ENCODE measurements at regions not wholly inside any gene's neighbourhood (a gene's known extent, or its start where the extent isn't known, plus 50 kb on each side); places are given as distances from the start of the nearest gene placed in this dataset.
A peak's percentile ranks its signal among the peaks of the same experiment; 100 is the strongest.
"Not testable (repeated sequence)": the region's sequence is repeated elsewhere in the genome, so short reads cannot be mapped to it uniquely, and the experiment has no call there.

DNA sequence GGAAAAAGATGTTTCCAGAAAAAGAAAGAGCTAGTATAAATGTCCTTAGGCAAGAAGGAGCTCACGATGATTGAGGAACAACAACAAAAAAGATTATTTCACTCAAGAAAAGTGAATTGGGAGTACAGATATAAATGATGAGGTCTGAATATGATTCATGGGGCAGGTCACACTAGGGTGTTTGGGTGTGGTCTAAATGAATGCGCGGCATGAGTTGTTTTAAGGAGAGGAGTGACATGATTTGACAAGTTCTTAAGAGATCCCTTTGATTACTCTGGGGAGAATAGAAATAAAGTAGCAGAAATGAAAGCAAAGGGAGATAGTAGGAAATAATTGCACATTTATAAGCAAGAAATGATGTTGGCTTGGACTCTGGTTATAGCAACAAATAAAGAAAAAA is 59.3 kb downstream of the NUTM2D start:
- DNase-seq = not testable (repeated sequence)

DNA sequence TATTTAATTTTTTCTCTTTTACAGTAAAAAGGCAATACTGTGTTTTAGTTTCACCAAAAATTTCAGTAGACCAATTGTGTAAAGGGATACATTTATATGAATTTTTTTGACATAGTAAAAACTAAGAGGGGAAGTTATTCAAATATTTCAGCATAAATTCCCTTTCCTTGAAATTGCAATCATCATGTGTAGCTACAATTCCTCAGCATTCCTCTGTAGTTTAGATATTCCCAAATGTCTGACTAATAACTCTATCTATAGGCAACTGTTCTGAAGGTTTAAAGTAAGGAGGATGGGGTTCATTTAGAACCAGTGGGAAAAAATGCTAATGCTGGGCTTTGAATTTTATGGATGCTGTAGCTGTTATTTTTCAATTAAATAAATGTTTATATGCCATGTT is 65.1 kb downstream of the NUTM2D start:
- DNase-seq = not testable (repeated sequence)

DNA sequence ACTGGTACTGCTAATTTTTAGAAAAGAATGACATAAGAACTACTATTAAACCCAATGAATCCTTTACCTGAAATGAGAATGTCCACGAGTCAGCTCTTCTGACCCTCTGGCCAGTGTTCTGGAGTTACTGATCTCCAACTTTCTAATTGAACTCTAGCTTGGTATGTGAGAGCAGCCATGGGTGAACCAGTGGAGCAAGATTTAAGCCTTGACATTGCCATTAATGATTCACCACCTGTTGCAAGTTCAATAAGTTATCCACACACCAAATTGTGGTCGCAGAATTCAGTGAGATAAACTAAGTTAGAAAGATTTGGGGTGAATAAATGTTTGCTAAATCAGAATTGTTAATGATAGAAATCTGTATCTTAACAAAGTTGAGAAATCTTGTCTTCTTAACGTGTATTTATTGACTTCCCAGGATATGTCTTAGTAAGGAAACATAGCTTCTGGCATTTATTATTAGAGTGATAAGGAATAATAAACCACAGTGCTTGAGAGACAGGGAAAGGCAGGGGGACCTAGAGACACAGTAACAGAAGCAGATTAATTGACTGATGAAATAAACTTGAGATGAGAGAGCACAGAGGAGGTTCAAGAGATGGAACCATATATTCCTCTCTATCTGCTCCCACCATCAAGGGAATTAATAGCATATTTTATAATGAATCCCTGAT is 67.3 kb downstream of the NUTM2D start:
- not testable (repeated sequence) for DNase-seq

DNA sequence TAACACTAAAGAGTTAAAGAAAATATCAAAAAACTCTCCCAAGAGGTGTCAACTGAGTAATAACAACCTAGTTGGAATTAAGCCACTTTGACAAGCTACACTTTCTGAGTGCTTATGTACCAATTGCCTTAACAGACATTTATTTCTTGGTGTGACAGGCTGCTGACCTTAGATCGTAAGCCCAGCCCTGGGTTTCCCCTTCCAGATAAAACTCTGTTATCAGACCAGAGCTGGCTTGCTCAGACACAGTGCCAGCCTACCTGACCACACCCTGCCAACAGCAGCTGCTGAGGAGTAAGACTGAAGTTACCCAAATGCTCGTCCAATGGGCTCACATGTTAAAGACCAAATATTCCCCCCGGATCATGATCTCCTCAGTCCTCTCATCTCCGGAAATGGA is 70.9 kb upstream of the MINPP1 start:
- DNase-seq = not testable (repeated sequence)

DNA sequence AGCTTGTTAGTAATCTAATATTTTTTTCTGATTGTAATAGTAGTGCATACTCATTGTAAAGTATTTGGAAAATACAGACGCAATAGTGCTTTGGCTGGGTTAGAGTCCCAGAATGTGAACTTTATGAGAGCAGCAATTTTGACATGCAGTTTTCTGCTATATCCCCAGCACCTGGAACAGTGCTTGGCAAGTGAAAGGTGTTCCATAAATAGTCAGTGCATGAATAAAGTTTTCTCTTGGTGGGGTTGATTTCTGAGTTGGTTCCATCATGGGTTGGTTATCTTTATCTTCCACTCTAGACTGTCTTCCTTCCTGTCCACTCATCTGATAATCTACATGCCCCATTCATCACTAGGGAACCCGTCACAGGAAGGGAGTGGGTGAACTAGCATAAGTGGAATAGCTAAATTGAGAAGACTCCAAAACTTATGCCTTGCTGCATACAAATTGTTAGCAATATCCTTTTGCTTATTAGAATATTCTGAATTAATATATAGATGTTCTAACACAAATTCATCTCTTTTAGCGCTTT is 69.3 kb upstream of the MINPP1 start:
- not testable (repeated sequence) for DNase-seq

DNA sequence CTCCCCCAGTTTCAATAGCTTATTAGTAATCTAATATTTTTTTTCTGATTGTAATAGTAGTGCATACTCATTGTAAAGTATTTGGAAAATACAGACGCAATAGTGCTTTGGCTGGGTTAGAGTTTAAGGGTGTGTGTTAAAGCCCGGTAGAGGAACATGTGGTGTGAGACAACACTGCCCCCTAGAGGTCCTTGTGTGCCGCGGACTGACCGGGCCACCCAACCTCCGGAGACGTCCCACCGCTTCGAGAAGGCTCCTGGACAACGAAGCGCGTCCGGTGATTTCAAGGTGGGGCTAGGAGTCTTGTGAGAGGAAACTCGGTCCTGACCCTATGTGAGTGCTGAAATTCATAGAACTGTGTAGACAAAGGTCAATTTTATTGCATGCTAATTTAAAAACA is 68.6 kb upstream of the MINPP1 start:
- DNase-seq = peak in 1 of 5 experiments; percentile 0

DNA sequence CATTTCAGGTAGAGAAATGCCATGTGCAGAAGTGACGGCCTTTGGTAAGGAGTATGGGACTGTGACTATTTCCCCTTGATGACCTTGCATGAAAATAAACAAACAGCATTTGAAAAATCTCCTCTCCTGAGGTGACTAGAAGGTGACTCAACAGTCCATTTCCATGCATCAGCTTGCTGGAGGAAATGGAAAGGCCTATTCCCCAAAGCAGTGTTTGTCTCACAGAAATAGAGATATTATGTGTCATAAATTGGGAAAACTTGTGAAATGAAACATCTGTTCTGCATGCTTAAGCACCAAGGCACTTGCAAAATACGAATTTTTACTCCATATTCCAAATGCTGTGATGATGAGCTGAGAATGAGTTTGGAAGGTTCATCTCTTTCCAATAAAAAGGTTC is 67.2 kb upstream of the MINPP1 start:
- DNase-seq = not testable (repeated sequence)

All from T-helper 2 cell (primary cell).